ENCODE measurements at regions not wholly inside any gene's neighbourhood (a gene's known extent, or its start where the extent isn't known, plus 50 kb on each side); places are given as distances from the start of the nearest gene placed in this dataset.

GRCh38 chr2:14547830-14548229 is 84.7 kb upstream of the LRATD1 start:
- ATAC-seq (no peak), DNase-seq (ENCODE audit: low spot score) (no peak)
- no peak overlapping the region for H3K27ac ChIP-seq (ENCODE audit: low read depth)
- Mint-ChIP-seq H3K4me3 (no peak overlapping the region), H3K27me3 (ENCODE audit: insufficient read depth, low read depth, poor library complexity) (peaks cover 2% of the 10 kb centered on the region), H3K27ac (no peak overlapping the region), H3K9me3 (peaks cover 15% of the 10 kb centered on the region), H3K36me3 (ENCODE audit: low read depth) (peaks cover 5% of the 10 kb centered on the region; the same call in 2 of the 3 replicates), H3K4me1 (no peaks in the 10 kb centered on the region)
- no peak overlapping the region for H3K4me2 ChIP-seq
- H3K79me2 ChIP-seq (replicated peaks; ENCODE audit: insufficient read depth) = no peaks in the 10 kb centered on the region
- no peak overlapping the region for H2AFZ ChIP-seq
- no peaks in the 10 kb centered on the region for H3K4me1 ChIP-seq (ENCODE audit: insufficient read depth)
- H3K27me3 ChIP-seq (ENCODE audit: insufficient read depth) = no peaks in the 10 kb centered on the region
- no peaks in the 10 kb centered on the region for H3K36me3 ChIP-seq (ENCODE audit: insufficient read depth)
- H3K9me2 ChIP-seq (ENCODE audit: insufficient read depth) = no peaks in the 10 kb centered on the region; the same call in 1 of the 2 replicates
- no peaks in the 10 kb centered on the region for H3F3A ChIP-seq (replicated peaks; ENCODE audit: low read depth)
- TF ChIP-seq ZNF114 (CRISPR knock-in tag; IDR thresholded peaks at IDR 0.05) (no peak), POLR2AphosphoS5 (IDR thresholded peaks at IDR 0.05; ENCODE audit: low read depth) (no peak), CTCF (conservative IDR thresholded peaks at IDR 0.05; ENCODE audit: low read depth in 2 of 2) (no peak), ETS1 (IDR thresholded peaks at IDR 0.05) (no peak), CREB1 (CRISPR knock-in tag; IDR thresholded peaks at IDR 0.05; ENCODE audit: low read depth) (no peak), ZNF331 (CRISPR knock-in tag; IDR thresholded peaks at IDR 0.05; ENCODE audit: low read depth) (no peak), EZH2 (IDR thresholded peaks at IDR 0.05; ENCODE audit: low read depth, unreplicated experiment) (no peak), REST (IDR thresholded peaks at IDR 0.05; ENCODE audit: unreplicated experiment) (no peak), EZH2phosphoT487 (IDR thresholded peaks at IDR 0.05; ENCODE audit: unreplicated experiment) (no peak), STAT1 (IDR thresholded peaks at IDR 0.05; ENCODE audit: unreplicated experiment) (no peak), JUNB (IDR thresholded peaks at IDR 0.05; ENCODE audit: unreplicated experiment) (no peak), ZNF462 (CRISPR knock-in tag; IDR thresholded peaks at IDR 0.05) (no peak), NANOG (IDR thresholded peaks at IDR 0.05; ENCODE audit: borderline replicate concordance) (no peak)
- no peak overlapping the region for H3K4me3 ChIP-seq
- H4K20me1 ChIP-seq (replicated peaks; ENCODE audit: insufficient read depth) = no peaks in the 10 kb centered on the region
